ENCODE measurements at regions not wholly inside any gene's neighbourhood (a gene's known extent, or its start where the extent isn't known, plus 50 kb on each side); places are given as distances from the start of the nearest gene placed in this dataset.
A peak's percentile ranks its signal among the peaks of the same experiment; 100 is the strongest.

DNA sequence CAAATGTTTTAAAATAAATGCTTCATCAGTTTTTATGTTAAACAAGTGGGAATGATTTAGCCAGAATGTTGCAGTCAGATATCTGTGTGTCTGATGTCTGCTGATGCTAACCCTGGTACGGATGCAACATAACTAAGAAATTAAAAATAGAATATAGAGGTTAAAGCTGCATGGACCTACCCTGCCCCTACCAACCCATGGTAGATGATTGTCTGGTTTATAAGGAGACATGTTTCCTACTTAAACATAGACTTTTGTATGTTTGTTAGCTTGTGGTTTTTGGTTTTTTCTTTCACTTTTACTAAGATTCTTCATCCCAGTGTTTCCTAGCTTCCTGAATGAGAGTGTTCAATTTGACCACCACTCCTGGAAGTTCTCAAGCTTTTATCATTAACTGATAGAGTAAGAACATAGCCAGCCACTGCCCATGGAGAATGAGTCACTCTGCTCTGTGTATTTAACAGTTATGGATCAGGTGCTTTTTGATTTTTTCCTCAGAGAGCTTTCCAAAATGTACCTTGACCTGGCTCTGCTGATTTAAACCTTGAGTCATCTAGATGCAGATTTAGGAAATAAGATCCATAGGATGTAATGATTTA lies 70.7 kb upstream of the VEPH1 start:
- DNase-seq (ENCODE audit: low read depth) = no peak
- TF ChIP-seq, protein P1, sequence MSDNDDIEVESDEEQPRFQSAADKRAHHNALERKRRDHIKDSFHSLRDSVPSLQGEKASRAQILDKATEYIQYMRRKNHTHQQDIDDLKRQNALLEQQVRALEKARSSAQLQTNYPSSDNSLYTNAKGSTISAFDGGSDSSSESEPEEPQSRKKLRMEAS (IDR thresholded peaks at IDR 0.05; ENCODE audit: low read depth, low read length) = no peak
- TF ChIP-seq MYC (IDR thresholded peaks at IDR 0.05; ENCODE audit: low read depth, low read length) (no peak), POLR2A (IDR thresholded peaks at IDR 0.05; ENCODE audit: extremely low read depth, insufficient read length) (no peak)
- TF ChIP-seq, protein P2, sequence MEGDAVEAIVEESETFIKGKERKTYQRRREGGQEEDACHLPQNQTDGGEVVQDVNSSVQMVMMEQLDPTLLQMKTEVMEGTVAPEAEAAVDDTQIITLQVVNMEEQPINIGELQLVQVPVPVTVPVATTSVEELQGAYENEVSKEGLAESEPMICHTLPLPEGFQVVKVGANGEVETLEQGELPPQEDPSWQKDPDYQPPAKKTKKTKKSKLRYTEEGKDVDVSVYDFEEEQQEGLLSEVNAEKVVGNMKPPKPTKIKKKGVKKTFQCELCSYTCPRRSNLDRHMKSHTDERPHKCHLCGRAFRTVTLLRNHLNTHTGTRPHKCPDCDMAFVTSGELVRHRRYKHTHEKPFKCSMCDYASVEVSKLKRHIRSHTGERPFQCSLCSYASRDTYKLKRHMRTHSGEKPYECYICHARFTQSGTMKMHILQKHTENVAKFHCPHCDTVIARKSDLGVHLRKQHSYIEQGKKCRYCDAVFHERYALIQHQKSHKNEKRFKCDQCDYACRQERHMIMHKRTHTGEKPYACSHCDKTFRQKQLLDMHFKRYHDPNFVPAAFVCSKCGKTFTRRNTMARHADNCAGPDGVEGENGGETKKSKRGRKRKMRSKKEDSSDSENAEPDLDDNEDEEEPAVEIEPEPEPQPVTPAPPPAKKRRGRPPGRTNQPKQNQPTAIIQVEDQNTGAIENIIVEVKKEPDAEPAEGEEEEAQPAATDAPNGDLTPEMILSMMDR (IDR thresholded peaks at IDR 0.05; ENCODE audit: low read depth, low read length) = no peak
- no peak overlapping the region for H3K4me3 ChIP-seq (ENCODE audit: low read depth, low read length)

DNA sequence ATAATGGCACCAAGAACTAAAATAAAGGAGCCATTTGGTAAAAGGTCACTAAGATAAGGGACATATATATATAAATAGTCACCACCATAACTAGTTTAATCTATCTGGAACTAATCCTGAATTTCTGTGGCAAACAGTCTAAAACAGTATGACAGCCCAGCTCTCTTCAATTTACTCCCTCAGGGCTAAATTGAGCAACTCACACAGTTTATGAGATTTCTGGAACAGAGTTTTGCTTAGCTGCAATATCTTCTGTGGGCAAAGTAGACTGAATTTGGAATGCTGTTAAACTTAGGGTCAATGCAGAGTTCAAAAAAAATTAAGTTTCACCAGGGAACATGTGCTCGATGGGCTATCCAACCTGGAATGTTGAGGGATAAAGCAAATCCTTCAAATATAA lies 70.1 kb upstream of the VEPH1 start:
- H3K4me3 ChIP-seq (ENCODE audit: low read depth, low read length) = no peak overlapping the region
- no peak for DNase-seq (ENCODE audit: low read depth)
- TF ChIP-seq, protein P2 (IDR thresholded peaks at IDR 0.05; ENCODE audit: low read depth, low read length) = no peak
- no peak for TF ChIP-seq POLR2A (IDR thresholded peaks at IDR 0.05; ENCODE audit: extremely low read depth, insufficient read length)
- TF ChIP-seq, protein P1 (IDR thresholded peaks at IDR 0.05; ENCODE audit: low read depth, low read length) = no peak
- no peak for TF ChIP-seq MYC (IDR thresholded peaks at IDR 0.05; ENCODE audit: low read depth, low read length)

DNA sequence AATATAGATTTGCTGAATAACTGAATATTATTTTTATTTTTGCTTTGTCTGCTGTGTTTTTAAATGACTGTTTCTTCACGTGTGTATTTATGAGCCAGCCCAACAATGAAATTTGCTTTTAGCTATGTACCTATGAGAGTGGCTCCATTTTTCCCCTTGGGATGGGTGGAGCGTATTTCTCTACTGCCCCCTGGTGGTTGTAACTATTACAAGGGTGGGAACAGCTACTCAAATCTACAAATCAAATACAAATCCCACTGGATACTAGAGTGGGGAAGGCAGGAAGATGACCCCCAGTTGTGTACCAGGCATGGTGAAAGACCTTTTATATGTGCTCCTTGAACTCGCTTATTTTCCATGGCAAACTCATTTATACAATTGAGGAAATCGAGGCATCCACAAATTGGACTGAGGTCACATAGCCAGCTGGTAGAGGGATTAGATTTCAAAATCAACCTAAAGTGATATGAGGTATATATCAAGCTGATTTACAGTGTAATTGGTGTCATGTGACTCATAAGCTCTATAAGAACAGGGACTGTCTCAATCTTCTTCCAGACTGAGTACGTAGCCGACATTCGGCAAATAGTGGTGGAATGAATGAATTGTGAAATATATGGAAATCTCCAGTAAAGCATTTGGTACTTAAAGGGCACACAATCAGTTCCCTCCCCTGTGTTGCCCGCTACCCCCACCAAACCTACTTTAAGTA lies 69.5 kb upstream of the VEPH1 start:
- DNase-seq (ENCODE audit: low read depth) = peak; percentile 58
- no peak overlapping the region for H3K4me3 ChIP-seq (ENCODE audit: low read depth, low read length)
- TF ChIP-seq, protein P2 (IDR thresholded peaks at IDR 0.05; ENCODE audit: low read depth, low read length) = peak; percentile 70
- TF ChIP-seq, protein P1 (IDR thresholded peaks at IDR 0.05; ENCODE audit: low read depth, low read length) = no peak

DNA sequence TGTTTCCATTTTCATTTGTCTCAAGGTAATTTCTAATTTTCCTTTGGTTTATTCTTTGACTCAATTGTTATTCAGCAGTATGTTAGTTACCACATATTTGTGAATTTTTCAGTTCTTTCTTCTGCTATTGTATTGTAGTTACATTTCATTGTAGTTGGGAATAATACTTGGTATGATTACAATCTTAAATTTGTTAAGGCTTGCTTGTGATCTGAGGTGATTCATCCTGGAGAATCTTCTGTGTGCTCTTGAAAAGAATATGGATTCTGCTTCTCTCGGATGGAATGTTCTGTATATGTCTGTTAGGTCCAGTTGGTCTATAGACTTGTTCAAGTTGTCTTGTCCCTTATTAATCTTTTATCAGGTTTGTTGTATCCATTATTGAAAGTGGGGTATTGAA lies 63.4 kb upstream of the VEPH1 start:
- DNase-seq (ENCODE audit: low read depth) = no peak
- no peak for TF ChIP-seq POLR2A (IDR thresholded peaks at IDR 0.05; ENCODE audit: extremely low read depth, insufficient read length)
- TF ChIP-seq, protein P2 (IDR thresholded peaks at IDR 0.05; ENCODE audit: low read depth, low read length) = no peak
- TF ChIP-seq, protein P1 (IDR thresholded peaks at IDR 0.05; ENCODE audit: low read depth, low read length) = no peak
- TF ChIP-seq MYC (IDR thresholded peaks at IDR 0.05; ENCODE audit: low read depth, low read length) = no peak

DNA sequence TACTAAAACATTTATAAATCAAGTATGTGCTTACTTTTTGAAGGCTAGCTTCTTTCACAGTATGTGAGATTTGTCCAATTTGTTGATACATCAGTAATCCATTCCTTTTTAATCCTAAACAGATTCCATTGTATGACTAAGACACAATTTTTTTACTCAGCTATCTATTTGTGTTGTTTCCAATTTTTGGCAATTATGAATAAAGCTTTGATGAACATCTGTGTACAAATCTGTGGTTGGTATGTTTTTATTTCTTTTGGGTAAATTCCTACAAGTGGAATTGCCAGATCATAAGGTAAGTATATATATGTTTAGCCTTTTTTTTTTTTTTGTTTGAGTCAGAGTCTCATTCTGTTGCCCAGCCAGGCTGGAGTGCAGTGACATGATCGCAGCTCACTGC lies 56.2 kb upstream of the VEPH1 start:
- DNase-seq (ENCODE audit: low read depth) = no peak
- TF ChIP-seq, protein P2 (IDR thresholded peaks at IDR 0.05; ENCODE audit: low read depth, low read length) = no peak
- TF ChIP-seq, protein P1 (IDR thresholded peaks at IDR 0.05; ENCODE audit: low read depth, low read length) = no peak
- TF ChIP-seq POLR2A (IDR thresholded peaks at IDR 0.05; ENCODE audit: extremely low read depth, insufficient read length) = no peak
- TF ChIP-seq MYC (IDR thresholded peaks at IDR 0.05; ENCODE audit: low read depth, low read length) = no peak
- H3K4me3 ChIP-seq (ENCODE audit: low read depth, low read length) = no peak overlapping the region

More for the DNA sequence above, 63.4 kb upstream of the VEPH1 start:
- no peak overlapping the region for H3K4me3 ChIP-seq (ENCODE audit: low read depth, low read length)
